ENCODE measurements at regions not wholly inside any gene's neighbourhood (a gene's known extent, or its start where the extent isn't known, plus 50 kb on each side); places are given as distances from the start of the nearest gene placed in this dataset.

DNA sequence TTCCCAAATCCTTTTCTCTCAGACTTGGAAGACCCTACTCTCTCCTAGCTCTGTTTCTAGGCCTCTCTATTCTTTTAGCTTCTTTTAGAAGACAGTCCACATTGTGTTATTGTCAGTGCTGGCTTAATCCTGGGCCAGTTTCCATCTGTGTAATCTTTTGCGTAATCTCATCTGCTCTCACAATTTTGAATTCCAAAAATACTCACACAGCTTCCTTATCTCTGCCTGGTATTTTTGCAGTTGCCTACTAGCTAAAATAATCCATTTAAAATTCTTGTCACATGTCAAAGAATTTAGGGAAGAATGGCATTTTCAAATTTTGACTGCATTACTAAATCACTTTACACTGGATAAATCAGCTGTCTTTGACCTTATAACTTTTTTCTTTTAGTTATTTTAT lies 200.6 kb upstream of the MEX3C start:
- intact Hi-C loops (cut with micrococcal nuclease) = no loop called here

DNA sequence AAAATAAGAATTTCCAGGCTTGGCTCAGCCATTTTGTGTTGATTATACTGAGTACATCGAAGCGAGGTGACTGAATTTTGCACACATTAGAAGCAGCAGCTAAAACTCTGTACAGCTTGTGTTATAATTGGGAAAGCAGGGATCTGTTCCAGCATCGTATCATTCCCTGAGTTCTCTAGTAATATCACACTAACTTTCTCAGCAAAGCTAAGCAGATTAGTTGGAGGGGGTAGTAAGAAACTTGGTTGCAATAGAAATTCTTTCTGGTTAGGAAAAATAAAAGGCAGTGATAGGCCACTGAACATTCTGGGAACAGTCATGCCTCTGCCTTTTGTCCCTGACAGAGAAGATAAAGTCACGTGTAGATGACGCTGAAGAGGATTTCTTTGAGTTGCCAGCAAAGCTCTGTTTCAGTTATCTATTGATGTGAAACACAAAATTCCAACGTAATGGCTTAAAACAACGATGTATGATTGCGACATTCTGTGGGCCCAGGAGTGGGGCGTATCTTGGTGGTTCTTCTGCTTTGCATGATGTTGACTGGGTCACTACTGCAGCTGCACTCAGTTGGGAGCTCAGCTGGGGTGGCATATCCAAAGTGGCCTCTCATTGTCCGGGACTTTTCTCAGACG lies 202.1 kb upstream of the MEX3C start:
- intact Hi-C loops (cut with micrococcal nuclease) = no loop called here

DNA sequence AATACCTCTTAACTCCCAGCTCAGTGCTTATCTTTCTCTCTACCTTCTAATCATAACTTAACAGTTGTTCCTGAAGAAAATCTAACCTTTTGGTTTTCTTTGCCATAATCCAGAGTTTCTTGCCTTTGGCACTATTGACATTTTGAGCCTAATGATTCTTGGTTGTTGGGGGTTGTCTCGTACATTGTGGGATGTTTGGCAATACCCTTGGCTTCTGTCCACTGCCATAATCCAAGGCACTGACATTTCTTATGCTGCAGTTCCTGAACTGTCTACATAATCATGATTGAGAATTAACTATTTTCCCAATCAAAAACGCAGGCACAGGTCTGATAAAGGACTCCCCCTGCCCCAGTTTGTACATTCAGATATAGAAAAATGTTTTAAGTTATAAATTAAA lies 203.2 kb upstream of the MEX3C start:
- intact Hi-C loops (cut with micrococcal nuclease) = no loop called here

DNA sequence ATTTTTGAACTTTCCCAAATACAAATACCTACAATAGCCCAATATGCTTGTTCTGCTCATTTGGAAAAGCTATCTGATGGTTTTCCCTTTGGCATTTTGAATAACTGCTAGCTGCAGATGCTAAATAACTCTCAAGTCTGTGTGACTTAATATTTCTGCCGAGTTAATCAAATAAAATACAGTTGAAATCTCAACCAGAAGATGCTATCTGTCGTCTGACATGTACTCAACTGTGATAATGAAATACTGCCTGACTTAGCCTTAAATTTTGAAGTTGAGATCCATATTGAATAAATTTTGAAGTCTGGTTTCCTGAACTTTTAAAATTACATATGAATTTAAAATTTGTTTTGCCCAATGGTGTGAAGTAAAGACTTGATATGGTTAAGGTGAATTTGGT lies 204.4 kb upstream of the MEX3C start:
- intact Hi-C loops (cut with micrococcal nuclease) = no loop called here

DNA sequence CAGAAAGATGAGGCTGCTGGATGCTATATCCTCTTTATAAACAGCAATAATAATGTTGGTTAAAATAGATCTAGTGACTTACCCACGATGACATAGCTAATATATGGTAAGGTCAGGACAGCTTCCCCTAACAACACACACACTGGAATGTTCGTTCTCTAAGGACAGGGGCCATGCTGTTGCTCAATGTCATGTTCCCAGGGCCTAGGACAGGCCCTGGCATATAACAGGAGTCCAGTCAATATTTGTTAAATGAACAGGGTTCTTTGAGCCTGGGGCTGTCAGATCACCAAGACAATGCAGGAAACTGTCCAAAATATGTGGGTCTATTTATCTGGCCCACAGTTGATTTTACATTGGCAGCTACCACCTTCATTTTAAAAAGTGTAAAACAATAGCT lies 207.1 kb upstream of the MEX3C start:
- intact Hi-C loops (cut with micrococcal nuclease) = no loop called here

DNA sequence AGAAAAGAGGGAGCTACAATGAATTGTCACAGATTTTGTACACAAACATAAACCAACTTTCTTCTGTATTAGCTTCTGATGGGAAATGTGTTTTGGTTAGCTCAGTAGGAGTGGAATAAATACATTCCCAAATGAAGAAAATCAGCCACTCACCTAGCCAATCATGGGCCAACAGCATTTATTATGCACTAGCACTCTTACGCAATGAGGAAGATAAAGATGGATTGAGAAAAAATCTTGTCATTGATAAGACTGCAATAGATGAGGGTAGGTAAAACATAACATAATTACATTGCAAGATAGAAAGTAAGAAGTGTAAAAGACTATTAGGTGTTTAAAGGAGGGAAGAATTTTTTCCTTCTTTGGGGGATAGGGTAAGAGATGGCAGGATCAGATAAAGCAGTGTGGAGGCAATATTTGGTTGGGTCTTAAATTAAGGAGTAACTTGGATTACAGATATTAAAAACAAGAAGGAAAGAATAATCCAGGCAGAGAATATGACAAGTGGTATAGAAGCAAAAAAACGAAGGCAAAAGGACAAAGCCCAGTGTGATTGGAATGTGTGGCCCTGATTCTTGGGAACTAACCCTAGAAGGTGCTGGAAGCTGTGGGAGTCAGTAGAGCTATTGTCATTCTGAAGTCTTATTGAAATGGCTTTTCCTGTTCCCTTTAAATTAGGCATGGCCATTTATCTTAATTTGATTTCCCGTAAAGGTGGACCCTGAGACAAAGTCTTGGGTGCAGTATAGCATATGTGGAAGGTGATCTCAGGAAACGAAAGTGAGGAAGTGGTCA lies 208.4 kb upstream of the MEX3C start:
- intact Hi-C loops (cut with micrococcal nuclease) = no loop called here

DNA sequence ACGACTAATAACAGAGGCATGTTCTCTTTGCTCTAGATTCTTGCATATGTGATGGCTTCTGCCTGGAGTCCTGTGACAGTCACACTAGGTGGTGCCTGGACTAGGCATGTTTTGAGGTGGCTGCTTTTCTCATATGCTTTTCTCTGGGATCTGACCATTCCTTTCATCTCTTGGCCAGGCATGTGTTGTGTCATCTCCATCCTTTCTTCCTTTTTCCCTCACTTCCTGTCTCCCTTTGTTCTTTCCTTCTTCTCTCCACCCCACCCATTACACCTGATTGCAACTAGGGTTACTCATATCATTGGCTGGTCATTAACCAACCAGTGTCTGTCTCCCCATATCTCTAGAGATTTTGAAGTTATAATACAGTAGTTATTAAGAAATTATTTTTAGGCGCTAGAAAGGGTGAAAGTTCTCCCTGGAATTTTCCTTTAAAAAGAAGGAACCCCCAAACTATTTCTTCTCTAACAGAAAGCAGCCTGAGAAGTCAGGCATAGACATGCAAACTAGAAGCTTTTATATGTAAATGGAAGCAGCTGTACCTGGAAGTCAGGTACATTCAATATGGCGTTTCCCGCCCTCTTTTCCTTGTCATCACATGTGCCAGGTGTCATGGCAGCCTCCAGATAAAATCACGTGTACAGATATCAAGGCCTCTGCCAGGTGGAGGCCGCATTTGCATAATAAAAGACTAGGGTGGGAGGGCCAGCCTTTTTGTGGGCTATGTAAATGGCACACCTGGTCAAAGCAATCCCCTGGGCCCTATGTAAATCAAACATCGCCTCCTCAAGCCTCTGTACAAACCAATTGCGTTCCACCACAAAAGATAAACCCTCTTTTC lies 220.4 kb upstream of the MEX3C start:
- intact Hi-C loops (cut with micrococcal nuclease) = no loop called here

DNA sequence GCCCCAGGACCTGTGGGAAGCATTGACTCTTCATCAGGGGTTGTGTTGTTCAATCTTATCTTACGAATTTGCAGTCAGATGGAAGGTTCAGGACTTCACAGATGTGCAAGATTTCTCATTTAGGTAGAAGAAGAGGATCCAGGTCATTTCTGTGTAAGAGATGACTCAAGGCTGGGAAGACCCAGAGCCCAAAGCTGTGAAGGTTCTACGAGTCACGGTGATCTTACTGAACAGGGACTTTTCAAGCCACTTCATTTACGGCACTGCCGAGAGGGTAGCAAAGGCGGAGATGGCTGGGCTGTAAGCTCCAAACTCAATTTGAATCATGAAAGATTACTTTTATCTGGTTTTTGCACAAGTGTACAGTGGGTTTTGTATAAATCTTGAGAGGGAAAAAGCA lies 228.0 kb upstream of the MEX3C start:
- intact Hi-C loops (cut with micrococcal nuclease) = no loop called here

DNA sequence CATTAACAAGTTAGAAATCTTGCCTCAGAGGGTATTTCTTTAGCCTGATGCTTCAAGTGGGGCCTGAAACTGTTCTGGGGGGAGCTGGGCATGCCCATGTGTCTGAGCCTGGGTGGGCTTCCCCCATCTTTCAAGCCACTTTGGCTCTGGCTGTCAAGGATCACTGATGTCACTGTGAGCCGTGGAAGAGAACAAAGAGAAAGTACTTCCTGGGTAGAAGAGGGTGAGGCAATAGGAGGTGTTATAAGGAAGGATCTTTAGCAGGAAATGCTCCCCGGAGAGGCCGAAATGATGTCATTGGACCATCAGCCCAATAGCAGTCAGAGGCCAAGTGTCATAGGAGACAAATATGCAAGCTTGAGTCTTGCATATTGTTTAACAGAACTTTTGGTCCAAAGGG lies 228.4 kb upstream of the MEX3C start:
- intact Hi-C loops (cut with micrococcal nuclease) = no loop called here

DNA sequence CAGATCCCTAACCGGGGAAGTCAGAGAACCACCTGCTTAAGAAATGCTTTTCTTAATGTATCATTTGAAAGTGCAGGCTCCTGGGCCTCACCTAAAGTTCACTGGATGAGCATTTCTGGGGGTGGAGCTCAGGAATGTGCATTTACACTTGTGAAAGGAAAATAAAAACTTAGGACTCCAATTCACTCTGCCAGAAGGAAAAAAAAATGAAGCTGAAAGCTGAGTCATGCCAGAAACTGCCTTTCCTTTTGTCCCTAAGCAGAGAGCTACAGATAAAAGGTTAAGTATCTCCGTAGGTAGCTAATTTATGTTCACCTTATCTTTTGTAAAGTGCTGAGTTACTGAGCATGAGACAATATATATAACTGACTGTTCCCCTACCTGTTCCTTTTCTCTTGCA lies 229.5 kb upstream of the MEX3C start:
- intact Hi-C loops (cut with micrococcal nuclease) = no loop called here

DNA sequence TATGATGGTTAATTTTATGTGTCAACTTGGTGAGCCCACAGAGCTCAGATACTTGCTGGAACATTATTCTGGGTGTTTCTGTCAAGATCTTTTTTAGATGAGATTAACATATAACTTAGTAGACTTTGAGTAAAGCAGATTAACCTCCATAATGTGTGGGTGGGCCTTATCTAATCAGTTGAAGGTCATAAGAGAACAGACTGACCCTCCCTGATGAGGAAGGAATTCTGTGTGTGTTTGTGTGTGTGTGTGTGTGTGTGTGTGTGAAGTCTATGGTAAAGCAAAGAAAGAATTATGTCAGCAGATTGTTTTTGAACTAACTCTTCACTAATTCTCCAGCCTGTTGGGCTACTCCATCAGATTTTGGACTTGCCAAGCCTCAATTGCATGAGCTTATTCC lies 232.2 kb upstream of the MEX3C start:
- intact Hi-C loops (cut with micrococcal nuclease) = no loop called here

DNA sequence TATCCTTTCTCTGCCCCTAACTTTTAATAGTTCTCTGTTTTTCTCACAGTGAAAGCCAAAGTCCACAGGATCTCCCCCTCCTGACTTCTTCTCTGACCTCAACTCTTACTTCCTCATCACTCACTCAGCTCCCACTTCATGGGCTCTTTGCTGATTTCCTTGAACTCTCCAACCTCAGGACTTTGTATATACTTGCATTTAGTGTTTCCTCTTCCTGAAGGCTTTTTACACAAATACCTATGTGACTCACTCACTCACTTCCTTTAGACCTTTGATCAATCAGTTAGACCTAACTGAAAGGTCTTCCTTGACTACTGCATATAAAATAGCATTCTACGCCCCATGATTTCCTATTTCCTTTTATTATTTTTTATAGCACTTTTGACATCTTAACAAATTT lies 233.1 kb upstream of the MEX3C start:
- intact Hi-C loops (cut with micrococcal nuclease) = no loop called here

DNA sequence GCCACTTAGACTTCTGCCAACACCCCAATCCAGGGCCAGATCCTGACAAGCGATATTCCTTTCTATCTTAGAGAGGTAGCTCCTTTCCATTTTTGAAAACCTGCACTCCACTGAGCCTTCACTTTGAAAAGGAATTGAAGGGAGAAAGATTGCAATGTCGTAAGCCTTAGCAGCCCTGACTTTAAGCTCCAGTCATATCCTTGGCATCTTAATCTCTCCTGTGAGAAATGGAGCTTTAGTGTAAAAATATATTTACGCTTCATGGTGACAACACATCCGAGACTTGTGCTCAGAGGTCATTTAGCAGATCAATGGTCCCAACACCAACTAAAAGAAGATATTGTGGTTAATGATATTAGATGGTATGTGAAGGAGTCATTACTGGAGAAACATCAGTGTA lies 235.8 kb upstream of the MEX3C start:
- intact Hi-C loops (cut with micrococcal nuclease) = no loop called here

DNA sequence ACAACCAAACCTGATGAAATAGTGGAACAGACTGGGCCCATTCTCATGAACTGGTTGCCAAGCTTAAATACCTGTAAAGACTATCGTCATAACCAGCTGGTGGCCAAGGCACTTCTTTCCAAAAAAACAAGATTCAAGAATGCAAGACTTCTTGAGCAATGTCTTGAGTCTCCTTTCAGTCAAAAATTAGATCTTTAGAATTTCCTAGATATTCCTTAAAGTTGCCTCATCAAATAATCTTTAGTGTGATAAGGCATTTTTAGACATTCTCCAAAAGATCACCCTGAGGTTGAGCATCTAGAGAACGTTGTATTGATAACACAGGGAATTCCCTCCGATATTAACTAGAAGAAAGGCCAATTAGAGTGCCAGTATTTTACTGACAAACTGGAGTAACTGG lies 236.4 kb upstream of the MEX3C start:
- intact Hi-C loops (cut with micrococcal nuclease) = no loop called here

DNA sequence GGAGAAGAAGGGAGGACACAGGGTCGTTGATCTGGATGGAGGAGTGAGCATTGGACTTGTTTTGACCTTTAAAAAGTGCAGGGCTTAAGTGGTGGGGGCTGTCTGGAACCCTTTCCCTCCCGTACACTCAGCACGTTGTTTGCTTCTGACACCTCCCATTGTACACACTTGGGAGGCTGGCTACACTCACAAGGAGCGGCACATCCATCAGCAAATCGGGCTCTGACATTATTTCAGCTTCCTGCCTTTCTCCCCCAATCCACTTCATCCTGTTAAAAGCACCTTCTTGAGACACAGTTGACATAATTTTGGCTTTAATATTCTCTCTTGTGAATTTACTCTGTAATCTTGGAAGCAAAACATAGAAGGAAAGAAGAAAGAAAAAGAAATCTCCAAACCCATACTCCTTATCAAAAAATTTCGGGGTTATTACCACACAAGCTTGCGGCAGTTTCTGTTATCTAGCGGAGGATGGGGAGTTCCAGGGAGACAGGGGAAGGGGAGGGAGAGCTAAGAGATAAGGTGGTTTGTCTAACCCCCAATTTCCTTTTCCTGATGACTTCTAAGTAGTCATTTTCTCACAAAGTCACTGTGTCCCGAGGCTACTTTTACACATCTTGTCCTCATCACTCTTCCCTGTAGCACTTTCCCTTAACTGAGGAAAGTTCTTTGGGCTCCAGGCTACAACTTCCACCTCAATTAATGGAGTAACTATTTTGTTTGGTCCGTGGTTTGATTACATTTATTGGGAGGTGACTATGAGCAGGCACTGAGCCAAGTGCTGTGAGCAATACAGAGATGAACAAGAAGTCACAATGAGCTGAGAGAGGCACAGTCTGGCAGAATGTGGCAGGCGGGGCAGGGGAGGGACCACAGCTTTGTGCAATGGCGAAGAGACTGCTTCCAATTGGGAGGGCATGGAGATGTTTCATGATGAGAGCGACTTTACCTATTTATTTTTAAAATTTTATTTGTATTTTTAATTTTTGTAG lies 240.1 kb upstream of the MEX3C start:
- intact Hi-C loops (cut with micrococcal nuclease) = no loop called here

DNA sequence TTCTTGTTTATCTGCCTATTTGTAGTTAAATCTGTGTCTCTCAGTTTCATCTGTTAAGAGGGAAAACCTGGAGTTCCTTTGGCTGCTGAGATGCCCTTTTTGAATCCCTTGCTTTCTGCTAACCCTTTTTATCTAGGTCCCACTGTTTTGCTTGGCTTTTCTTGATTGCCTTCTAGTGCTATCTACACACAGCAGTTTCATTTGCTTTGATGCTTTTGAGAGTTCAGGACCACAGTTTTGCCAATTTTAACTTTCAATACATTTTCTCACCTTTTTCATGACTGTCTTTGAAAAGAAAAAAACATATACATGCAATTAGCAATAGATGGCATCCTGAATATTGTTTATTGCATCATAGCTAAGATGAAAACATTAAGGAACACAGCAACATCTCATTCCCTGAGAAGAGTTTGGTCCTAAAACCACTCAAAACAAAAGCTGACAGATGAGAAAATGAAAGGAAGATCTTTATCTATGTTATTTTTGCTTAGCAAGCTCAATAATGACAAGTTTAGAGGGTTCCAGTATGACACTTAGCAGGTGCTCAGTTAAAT lies 241.4 kb upstream of the MEX3C start:
- intact Hi-C loops (cut with micrococcal nuclease) = no loop called here

DNA sequence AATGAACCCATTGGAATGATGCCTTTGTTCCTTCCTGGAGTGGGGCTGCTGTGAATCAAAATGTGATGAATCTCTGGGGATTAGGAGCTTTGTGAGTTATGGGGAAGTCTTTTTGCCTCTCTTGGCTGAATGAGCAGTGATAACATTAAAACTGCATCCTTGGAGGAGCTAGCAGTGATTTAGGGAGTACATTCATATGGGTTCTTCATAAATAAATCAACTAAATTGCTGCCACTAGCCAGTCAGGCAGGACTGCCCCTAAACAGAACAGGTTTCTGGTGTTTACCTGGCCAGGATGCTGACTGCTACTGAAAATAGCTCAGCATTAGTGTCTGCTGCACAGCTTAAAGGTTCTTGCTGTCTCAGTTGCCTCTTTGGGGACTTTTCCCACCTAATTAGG lies 244.5 kb upstream of the MEX3C start:
- intact Hi-C loops (cut with micrococcal nuclease) = no loop called here

DNA sequence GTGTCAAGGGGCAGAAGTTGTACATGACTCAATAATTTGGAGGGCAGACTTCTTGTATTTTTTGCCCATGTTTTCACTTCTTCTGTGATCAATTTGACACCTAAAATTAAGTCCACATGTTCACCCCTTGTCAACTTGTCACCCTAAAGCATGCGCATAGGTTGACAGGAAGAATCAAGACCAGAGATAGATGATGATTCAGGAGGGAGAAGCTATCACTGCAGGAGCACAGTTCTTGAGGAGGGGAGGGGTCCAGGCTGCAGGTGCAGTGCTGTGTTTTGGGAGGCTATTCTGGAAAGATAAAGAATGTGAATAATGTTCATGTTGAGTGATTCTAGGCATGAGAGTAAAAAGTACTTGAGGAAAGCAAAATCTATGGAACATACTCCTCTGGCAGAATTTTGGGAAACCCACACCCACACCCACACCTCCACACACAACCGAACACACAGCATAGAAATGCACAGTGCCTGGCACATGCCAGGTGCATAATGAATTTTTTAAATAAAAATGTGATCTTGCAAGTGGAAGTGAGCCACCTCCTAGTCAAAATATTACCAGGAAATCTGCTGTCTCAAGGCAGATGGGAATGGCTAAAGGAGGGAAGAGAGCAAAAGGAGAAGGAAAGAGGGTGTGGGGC lies 249.2 kb upstream of the MEX3C start:
- intact Hi-C loops (cut with micrococcal nuclease) = no loop called here

DNA sequence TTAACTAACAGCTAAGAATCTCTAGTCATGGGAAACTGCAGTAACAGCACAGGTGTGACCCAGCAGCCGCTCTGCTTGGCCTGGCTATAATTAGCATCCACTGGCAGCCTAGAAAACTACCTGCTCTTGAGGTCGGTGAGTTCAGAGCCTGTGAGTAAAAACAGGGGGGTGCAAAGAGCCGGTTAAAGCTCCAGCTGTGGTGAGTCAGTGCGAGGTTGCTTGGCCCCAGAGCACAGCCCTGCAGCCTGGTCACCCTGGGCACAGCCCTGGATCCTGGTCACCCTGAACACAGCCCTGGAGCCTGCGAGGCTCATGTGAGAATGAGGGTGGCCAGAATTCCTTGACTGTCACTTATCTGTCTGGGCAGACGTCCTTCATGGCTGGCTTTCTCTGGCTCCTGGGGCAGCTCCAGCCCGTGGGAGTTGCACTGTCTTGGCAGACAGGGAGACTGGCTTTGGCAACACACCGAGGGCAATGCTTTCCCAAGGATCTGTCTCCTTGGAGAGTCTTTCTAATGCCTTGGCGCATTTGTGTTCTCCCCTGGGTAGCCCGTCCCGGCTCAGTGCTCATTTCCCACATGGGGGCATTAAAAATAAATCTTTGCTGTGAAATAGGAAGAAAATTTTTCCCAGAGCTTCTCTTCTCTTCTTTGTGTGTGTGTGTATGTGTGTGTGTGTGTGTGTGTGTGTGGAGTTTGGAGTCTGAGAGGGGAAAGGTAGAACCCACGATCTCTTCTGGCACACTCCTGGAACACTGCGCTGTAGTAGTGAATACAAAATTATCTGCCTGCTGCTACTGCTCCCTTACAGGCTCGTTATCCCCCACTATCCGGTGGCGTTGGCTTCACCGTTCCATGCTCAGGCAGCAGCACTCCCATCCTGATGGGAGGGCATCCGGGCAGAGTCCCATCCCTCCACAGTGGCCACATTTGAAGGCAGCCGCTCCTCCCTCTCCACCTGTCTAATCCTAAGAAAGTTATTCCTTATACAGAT lies 250.2 kb upstream of the MEX3C start:
- intact Hi-C loops (cut with micrococcal nuclease) = no loop called here
